A673 (cell line): ENCODE measurements at regions not wholly inside any gene's neighbourhood (a gene's known extent, or its start where the extent isn't known, plus 50 kb on each side); places are given as distances from the start of the nearest gene placed in this dataset.

Source experiments
- EZH2 ChIP-seq: fragments of 200-600 bp; sonication (generic); IDR thresholded peaks from 2 replicates; pipeline ENCODE4 v1.6.1; 2017; ENCODE audit warnings: borderline replicate concordance, low read depth, mild to moderate bottlenecking, mixed read lengths, antibody characterized with exemption, low read length; ENCODE audit not compliant: poor library complexity, severe bottlenecking
- TF ChIP-seq, protein P1 (sequence below): fragments of 300-800, 200-600 bp; sonication (generic); conservative IDR thresholded peaks from 2 replicates; pipeline ENCODE4 v1.5.1; 2017; ENCODE audit warnings: low read depth, mild to moderate bottlenecking, antibody characterized with exemption, low read length, moderate library complexity, mixed read lengths

DNA sequence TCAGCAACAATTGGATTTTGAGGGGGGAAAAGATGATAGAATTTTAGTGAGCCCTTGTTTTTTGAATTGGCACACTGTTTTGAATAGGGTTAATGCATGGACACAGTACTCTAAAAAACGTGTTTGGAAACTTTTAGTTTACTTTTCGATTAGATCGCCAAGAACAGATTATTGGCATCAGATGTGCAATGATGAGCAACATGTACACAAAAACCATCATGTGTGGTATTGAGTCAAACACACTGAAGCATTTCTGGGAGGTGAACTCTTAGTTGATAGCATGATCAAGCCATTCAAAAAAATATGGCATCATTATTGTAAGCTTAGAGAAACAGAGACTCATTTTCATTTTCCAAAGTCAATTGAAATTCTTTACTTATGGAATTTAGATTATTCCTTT lies 329.2 kb downstream of the ADAMTS20 start:
- TF ChIP-seq, protein P1, sequence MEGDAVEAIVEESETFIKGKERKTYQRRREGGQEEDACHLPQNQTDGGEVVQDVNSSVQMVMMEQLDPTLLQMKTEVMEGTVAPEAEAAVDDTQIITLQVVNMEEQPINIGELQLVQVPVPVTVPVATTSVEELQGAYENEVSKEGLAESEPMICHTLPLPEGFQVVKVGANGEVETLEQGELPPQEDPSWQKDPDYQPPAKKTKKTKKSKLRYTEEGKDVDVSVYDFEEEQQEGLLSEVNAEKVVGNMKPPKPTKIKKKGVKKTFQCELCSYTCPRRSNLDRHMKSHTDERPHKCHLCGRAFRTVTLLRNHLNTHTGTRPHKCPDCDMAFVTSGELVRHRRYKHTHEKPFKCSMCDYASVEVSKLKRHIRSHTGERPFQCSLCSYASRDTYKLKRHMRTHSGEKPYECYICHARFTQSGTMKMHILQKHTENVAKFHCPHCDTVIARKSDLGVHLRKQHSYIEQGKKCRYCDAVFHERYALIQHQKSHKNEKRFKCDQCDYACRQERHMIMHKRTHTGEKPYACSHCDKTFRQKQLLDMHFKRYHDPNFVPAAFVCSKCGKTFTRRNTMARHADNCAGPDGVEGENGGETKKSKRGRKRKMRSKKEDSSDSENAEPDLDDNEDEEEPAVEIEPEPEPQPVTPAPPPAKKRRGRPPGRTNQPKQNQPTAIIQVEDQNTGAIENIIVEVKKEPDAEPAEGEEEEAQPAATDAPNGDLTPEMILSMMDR, result no peak
- TF ChIP-seq EZH2, result no peak
